ENCODE measurements at regions not wholly inside any gene's neighbourhood (a gene's known extent, or its start where the extent isn't known, plus 50 kb on each side); places are given as distances from the start of the nearest gene placed in this dataset.
"Not testable (repeated sequence)": the region's sequence is repeated elsewhere in the genome, so short reads cannot be mapped to it uniquely, and the experiment has no call there.

- FAIRE-seq = no peak
- TF ChIP-seq TAF1 (IDR thresholded peaks at IDR 0.05; ENCODE audit: borderline replicate concordance, low read depth, low read length) (no peak), POLR2A (IDR thresholded peaks at IDR 0.05; ENCODE audit: low read depth, low read length) (no peak), POLR2AphosphoS5 (IDR thresholded peaks at IDR 0.05; ENCODE audit: low read depth, low read length) (no peak)
Measured at GRCh38 chr9:135282808-135283207, 195.3 kb downstream of the OLFM1 start.

DNA sequence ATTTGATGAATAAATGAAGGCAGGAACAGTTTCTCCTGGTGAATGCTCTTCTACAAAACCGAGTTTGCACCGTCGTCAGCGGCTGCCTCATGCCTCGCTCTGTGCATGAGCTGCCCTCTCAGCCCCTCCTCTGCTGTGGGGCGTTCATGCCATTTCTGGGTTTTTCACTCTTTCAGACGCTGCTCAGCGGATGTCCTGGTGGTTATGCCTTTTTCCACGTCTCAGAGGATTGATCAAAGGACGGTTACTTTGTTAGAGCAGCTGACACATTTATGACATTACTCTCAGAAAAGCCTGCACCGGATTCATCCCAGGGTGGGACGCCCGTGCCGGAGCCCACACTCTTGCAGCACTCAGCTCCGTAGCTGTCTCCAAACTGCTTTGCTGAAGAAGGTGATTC is 195.9 kb upstream of the PPP1R26 start:
- TF ChIP-seq POLR2AphosphoS5 (IDR thresholded peaks at IDR 0.05; ENCODE audit: low read depth, low read length) (no peak), POLR2A (IDR thresholded peaks at IDR 0.05; ENCODE audit: low read depth, low read length) (no peak), TAF1 (IDR thresholded peaks at IDR 0.05; ENCODE audit: borderline replicate concordance, low read depth, low read length) (no peak)
- DNase-seq (ENCODE audit: insufficient read length) (no peak), FAIRE-seq (no peak)

More at GRCh38 chr9:135282808-135283207, 195.3 kb downstream of the OLFM1 start:
- no peak for DNase-seq (ENCODE audit: insufficient read length)

DNA sequence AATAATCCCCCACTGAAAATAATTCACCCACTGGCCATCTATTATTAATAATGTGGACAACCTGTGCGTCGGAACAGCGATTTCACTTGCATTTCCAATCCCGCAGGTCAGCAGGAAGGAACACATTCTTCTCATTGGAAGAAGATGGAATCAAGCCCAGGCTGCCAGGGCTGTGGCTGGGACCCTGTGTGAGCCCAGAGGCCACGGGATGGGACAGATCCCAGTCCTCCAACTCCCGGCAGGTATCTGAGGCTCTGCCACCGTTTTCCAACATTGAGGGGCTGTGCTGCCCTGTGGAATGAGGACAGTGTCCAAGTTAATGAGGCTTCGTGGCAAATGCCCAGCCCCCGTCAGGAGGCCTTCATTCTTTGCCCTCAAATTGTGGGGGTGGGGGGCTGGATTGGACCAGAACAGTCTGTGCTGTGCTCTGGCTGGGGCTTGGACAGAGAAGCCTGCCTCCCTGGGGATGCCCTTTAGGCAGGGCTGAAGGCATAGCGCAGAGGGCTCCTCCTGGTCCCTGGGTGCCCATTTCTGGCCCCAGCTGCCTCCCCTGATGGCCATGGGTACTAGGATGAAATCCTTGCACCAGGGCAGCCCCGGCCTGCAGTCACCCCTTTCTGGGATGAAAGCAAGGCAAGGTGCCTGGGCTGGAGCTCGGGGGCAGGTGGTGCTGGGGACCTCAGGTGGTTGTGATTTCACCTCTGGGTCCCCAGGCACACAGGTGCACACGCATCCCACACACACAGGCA is 195.0 kb upstream of the PPP1R26 start:
- FAIRE-seq (no peak), DNase-seq (ENCODE audit: insufficient read length) (no peak)
- TF ChIP-seq POLR2A (IDR thresholded peaks at IDR 0.05; ENCODE audit: low read depth, low read length) = no peak
- TF ChIP-seq POLR2AphosphoS5 (IDR thresholded peaks at IDR 0.05; ENCODE audit: low read depth, low read length) = no peak
- no peak for TF ChIP-seq TAF1 (IDR thresholded peaks at IDR 0.05; ENCODE audit: borderline replicate concordance, low read depth, low read length)

- not testable (repeated sequence) for DNase-seq (ENCODE audit: insufficient read length); FAIRE-seq
Measured at GRCh38 chr9:135286187-135286925, 193.2 kb upstream of the PPP1R26 start.

DNA sequence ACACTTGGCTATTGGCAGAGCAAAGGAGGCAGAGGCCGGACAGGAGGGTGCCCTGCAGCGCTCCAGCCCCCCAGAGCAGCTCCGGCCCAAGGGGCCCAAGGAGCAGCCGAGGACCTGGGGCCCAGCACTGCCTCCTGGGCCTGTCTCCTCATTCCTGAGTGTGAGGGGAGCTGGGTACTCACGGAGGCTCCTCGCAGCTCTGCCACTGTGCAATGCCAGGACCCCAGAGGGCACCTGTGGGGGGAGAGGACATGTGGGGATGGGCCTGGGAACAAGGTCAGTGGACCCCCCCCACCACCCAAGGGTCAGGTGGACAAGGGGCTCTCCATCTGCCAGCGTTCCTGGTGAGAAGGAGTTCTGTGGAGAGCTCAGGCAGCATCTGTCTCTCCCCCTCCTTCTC is 192.6 kb upstream of the PPP1R26 start:
- FAIRE-seq (no peak), DNase-seq (ENCODE audit: insufficient read length) (no peak)
- TF ChIP-seq TAF1 (IDR thresholded peaks at IDR 0.05; ENCODE audit: borderline replicate concordance, low read depth, low read length) = no peak
- no peak for TF ChIP-seq POLR2A (IDR thresholded peaks at IDR 0.05; ENCODE audit: low read depth, low read length)
- no peak for TF ChIP-seq POLR2AphosphoS5 (IDR thresholded peaks at IDR 0.05; ENCODE audit: low read depth, low read length)

- FAIRE-seq (no peak), DNase-seq (ENCODE audit: insufficient read length) (no peak)
- no peak for TF ChIP-seq POLR2A (IDR thresholded peaks at IDR 0.05; ENCODE audit: low read depth, low read length)
Measured at GRCh38 chr9:135287627-135288026, 192.0 kb upstream of the PPP1R26 start.

GRCh38 chr9:135288054-135288453 is 191.5 kb upstream of the PPP1R26 start:
- FAIRE-seq = no peak
- no peak for DNase-seq (ENCODE audit: insufficient read length)
- TF ChIP-seq POLR2AphosphoS5 (IDR thresholded peaks at IDR 0.05; ENCODE audit: low read depth, low read length) = no peak
- TF ChIP-seq TAF1 (IDR thresholded peaks at IDR 0.05; ENCODE audit: borderline replicate concordance, low read depth, low read length) = no peak
- no peak for TF ChIP-seq POLR2A (IDR thresholded peaks at IDR 0.05; ENCODE audit: low read depth, low read length)

DNA sequence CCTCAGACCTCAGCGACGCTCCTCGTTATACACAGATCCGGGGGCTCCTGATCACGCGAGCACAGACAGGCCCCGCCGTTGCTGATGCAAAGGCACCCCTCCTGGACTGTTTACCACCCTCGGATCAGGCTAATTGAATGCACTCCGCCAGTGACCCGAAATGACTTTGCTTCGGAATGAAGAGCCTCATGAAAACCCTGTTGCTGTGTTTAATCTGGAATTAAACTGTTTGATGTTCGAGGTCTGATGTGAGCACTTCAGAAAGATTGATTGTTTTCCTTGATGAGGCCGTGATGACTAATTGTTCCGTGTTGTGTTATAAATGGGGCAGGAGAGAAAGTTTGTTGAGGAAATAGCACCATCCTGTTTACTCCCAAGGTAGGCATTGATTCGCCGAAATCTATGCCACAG is 190.5 kb upstream of the PPP1R26 start:
- DNase-seq (ENCODE audit: insufficient read length) = no peak
- no peak for TF ChIP-seq POLR2AphosphoS5 (IDR thresholded peaks at IDR 0.05; ENCODE audit: low read depth, low read length)
- TF ChIP-seq TAF1 (IDR thresholded peaks at IDR 0.05; ENCODE audit: borderline replicate concordance, low read depth, low read length) = no peak
- no peak for TF ChIP-seq POLR2A (IDR thresholded peaks at IDR 0.05; ENCODE audit: low read depth, low read length)
- FAIRE-seq = no peak

DNA sequence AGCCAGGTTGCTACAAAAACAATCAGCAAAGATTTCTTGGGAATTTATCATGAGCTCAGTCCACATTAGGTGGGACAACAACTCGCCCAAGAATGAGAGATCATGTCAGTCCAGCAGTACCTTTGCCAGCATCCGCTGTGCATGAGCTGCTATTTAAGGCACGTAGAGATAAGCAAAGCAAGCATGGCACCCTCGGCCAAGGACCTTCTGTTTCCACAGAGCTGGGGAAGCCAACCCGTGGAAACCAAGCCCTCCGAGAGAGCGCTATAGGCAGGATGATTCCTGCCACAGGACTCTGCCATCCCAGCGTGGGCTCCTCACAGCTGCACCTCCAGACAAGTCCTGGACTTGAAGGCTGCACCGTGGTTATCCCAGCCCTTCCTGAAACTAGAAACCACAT is 189.5 kb upstream of the PPP1R26 start:
- DNase-seq (ENCODE audit: insufficient read length) = no peak
- TF ChIP-seq POLR2A (IDR thresholded peaks at IDR 0.05; ENCODE audit: low read depth, low read length) (no peak), TAF1 (IDR thresholded peaks at IDR 0.05; ENCODE audit: borderline replicate concordance, low read depth, low read length) (no peak), POLR2AphosphoS5 (IDR thresholded peaks at IDR 0.05; ENCODE audit: low read depth, low read length) (no peak)
- FAIRE-seq = no peak

DNA sequence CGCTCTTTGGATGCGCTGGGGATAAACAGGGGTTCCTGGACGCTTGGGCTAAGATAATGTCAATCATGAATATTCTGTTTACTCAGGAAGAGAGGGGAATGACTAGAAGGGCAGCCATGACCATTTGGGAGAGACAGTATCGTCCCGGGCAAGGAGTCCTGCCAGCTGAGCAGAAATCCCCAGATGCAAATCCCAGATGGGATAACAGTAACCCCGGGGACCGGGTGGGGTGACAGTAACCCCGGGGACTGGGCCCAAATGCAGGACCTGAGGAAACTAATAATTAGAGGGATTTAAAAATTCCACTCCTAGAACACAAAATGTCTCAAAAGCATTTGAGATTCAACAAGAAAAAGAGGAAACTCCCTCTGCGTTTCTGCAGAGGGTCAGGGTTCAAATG is 189.0 kb upstream of the PPP1R26 start:
- TF ChIP-seq TAF1 (IDR thresholded peaks at IDR 0.05; ENCODE audit: borderline replicate concordance, low read depth, low read length) (no peak), POLR2A (IDR thresholded peaks at IDR 0.05; ENCODE audit: low read depth, low read length) (no peak), POLR2AphosphoS5 (IDR thresholded peaks at IDR 0.05; ENCODE audit: low read depth, low read length) (no peak)
- no peak for FAIRE-seq
- no peak for DNase-seq (ENCODE audit: insufficient read length)

DNA sequence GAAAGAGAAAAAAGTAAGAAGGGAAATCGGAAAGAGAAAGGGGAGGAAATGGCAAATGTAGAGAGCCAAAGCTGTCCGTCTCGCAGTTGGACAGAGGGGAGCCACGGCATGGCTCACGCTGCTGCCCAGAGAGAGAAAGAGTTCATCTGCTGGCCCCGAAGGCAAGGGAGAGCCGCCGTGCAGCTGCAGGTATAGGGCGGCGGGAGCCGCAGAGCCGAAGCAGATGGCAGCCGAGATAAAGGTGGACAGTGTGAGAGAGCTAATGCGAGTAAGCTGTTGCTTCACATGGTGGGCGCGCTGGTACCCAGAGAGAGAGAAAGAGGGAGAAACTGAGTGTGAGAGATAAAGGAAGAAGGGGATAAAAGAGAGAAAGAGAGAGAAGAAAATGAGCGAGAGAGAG is 188.4 kb upstream of the PPP1R26 start:
- FAIRE-seq (no peak), DNase-seq (ENCODE audit: insufficient read length) (no peak)
- TF ChIP-seq TAF1 (IDR thresholded peaks at IDR 0.05; ENCODE audit: borderline replicate concordance, low read depth, low read length) (no peak), POLR2A (IDR thresholded peaks at IDR 0.05; ENCODE audit: low read depth, low read length) (no peak), POLR2AphosphoS5 (IDR thresholded peaks at IDR 0.05; ENCODE audit: low read depth, low read length) (no peak)

DNA sequence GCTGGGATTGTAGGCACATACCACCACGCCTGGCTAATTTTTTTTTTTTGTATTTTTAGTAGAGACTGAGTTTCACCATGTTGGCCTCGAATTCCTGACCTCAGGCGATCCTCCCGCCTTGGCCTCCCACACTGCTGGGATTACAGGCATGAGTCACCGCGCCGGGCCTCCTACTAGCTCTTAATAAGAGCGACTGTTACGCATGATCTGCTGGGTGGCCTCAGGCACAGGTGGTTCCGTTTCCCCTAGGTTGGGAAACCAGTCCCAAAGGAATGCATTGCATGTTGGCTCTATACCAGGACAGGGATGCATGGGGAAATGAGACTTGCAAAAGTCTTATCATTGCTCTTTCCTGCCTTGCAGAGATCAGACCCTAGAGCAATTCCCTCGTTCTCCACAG is 184.7 kb upstream of the PPP1R26 start:
- TF ChIP-seq POLR2AphosphoS5 (IDR thresholded peaks at IDR 0.05; ENCODE audit: low read depth, low read length) (no peak), TAF1 (IDR thresholded peaks at IDR 0.05; ENCODE audit: borderline replicate concordance, low read depth, low read length) (no peak), POLR2A (IDR thresholded peaks at IDR 0.05; ENCODE audit: low read depth, low read length) (no peak)
- no peak for FAIRE-seq
- DNase-seq (ENCODE audit: insufficient read length) = no peak

All from GM12892 (cell line).